ENCODE measurements at regions not wholly inside any gene's neighbourhood (a gene's known extent, or its start where the extent isn't known, plus 50 kb on each side); places are given as distances from the start of the nearest gene placed in this dataset.
A peak's percentile ranks its signal among the peaks of the same experiment; 100 is the strongest.

GRCh38 chr11:29876192-29876591 lies 140.6 kb downstream of the KCNA4 start:
- no peak overlapping the region for H3K27ac ChIP-seq (ENCODE audit: low read depth in 1 of 2, low read length in 1 of 2)
- H3K4me3 ChIP-seq = no peak overlapping the region
- H3K9me3 ChIP-seq (ENCODE audit: control insufficient read depth in 4 of 4, insufficient read depth in 3 of 4, low read length in 3 of 4) = peaks cover 0 to 5% (median under 1%) of the 10 kb centered on the region in 4 donors
- no peaks in the 10 kb centered on the region for H3K4me1 ChIP-seq (ENCODE audit: control insufficient read depth in 5 of 5, insufficient read depth in 5 of 5, low read length in 5 of 5)
- no peak overlapping the region for H3K9ac ChIP-seq (ENCODE audit: insufficient read depth in 1 of 2, low read length in 2 of 2)
- DNase-seq (no peak), ATAC-seq (ENCODE audit: insufficient read depth, low FRiP score) (no peak)
- no peak for TF ChIP-seq CTCF (IDR thresholded peaks at IDR 0.05; ENCODE audit: control extremely low read depth, extremely low read depth)
- H3K36me3 ChIP-seq (ENCODE audit: control insufficient read depth in 4 of 4, insufficient read depth in 4 of 4, low read length in 4 of 4) = no peaks in the 10 kb centered on the region
- no peaks in the 10 kb centered on the region for H3K27me3 ChIP-seq (ENCODE audit: control insufficient read depth in 3 of 3, insufficient read depth in 3 of 3, low read length in 2 of 3)
- WGBS, 2 donors = 83 to 89% methylated on average over 1 of the region's 1 CpG

DNA sequence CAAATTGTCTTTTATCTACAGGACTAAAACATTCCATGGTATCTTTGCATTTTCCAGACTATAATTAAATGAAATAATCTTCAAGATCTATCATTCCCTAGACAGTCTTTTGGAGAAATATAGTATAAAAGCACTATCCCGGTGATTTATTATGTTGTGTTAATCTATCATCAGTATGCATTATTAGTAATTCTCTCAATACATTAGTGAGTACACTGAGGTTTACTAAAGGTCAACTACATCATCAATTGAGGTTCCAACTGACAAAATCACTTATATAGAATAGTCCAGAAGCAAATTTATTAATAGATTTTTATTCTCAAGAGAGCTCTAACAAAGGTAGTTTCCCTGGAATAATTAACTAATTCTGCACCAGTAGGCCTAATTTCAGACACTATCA lies 169.6 kb downstream of the KCNA4 start:
- no peak overlapping the region for H3K9ac ChIP-seq (ENCODE audit: insufficient read depth in 1 of 2, low read length in 2 of 2)
- no peaks in the 10 kb centered on the region for H3K9me3 ChIP-seq (ENCODE audit: control insufficient read depth in 4 of 4, insufficient read depth in 3 of 4, low read length in 3 of 4)
- H3K27me3 ChIP-seq (ENCODE audit: control insufficient read depth in 3 of 3, insufficient read depth in 3 of 3, low read length in 2 of 3) = no peaks in the 10 kb centered on the region
- ATAC-seq (ENCODE audit: insufficient read depth, low FRiP score) (no peak), DNase-seq (no peak)
- no peaks in the 10 kb centered on the region for H3K36me3 ChIP-seq (ENCODE audit: control insufficient read depth in 4 of 4, insufficient read depth in 4 of 4, low read length in 4 of 4)
- H3K4me1 ChIP-seq (ENCODE audit: control insufficient read depth in 5 of 5, insufficient read depth in 5 of 5, low read length in 5 of 5) = no peaks in the 10 kb centered on the region
- no peak overlapping the region for H3K27ac ChIP-seq (ENCODE audit: low read depth in 1 of 2, low read length in 1 of 2)
- TF ChIP-seq CTCF (IDR thresholded peaks at IDR 0.05; ENCODE audit: control extremely low read depth, extremely low read depth) = no peak
- WGBS, 2 donors = 85 to 98% methylated on average over 1 of the region's 1 CpG
- no peak overlapping the region for H3K4me3 ChIP-seq

DNA sequence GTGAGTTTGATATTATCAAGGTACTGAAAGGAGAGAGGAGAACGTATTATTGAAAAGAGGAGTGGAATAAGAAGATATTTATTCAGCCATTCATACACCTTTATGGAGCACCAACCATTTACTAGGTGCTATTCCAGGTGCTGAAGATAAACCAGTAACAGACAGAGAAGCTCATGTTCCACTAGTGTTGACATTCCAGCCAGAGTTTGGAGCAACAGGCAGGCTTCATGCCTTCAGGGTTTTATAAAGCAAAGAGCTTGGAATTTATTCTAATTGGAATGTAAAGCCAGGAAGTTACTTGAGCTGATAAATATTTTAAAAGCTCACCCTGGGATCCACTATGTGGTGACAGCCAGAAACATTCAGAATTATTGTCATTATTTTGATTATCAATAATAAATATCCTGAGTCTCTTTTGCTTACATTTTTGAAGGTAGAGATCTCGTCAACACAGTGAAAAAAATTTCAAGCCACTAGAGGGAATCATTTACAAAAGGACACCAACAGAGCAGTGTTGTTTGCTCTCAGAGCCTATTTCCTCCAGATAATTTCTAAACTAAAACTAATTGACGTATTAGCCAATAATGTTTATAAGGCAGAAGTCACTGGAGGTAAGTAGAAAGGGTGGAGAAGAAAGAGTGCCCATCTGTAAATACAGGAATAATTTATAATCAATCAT lies 172.0 kb downstream of the KCNA4 start:
- Histone ChIP-seq H3K9ac (ENCODE audit: insufficient read depth in 1 of 2, low read length in 2 of 2) (no peak overlapping the region), H3K4me3 (no peak overlapping the region), H3K4me1 (ENCODE audit: control insufficient read depth in 5 of 5, insufficient read depth in 5 of 5, low read length in 5 of 5) (no peaks in the 10 kb centered on the region), H3K27me3 (ENCODE audit: control insufficient read depth in 3 of 3, insufficient read depth in 3 of 3, low read length in 2 of 3) (no peaks in the 10 kb centered on the region), H3K27ac (ENCODE audit: low read depth in 1 of 2, low read length in 1 of 2) (no peak overlapping the region), H3K9me3 (ENCODE audit: control insufficient read depth in 4 of 4, insufficient read depth in 3 of 4, low read length in 3 of 4) (no peaks in the 10 kb centered on the region), H3K36me3 (ENCODE audit: control insufficient read depth in 4 of 4, insufficient read depth in 4 of 4, low read length in 4 of 4) (no peaks in the 10 kb centered on the region)
- ATAC-seq (ENCODE audit: insufficient read depth, low FRiP score) = no peak
- TF ChIP-seq CTCF (IDR thresholded peaks at IDR 0.05; ENCODE audit: control extremely low read depth, extremely low read depth) = no peak
- DNase-seq = peak in 1 of 3 donors; percentile 4
- WGBS, 2 donors = 58 to 60% methylated on average over 3 of the region's 3 CpGs

DNA sequence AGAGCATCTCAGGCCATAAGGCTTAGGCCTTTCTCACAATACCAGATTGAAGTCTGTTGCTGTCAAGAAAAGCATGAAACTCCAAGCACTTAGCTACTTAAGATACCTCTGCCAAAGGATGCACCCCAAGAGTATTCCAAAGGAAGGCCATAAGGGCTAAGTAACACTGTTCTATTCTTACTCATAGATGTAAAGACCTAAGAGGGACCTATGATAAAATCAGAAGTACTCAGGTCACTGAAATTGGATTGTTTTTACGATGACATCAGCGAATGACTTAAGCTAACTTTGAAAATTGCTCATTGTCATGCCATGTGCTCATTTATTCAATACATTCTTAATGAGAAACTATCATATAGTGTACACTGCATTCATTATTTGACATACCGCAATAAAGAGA lies 172.8 kb downstream of the KCNA4 start:
- no peak for ATAC-seq (ENCODE audit: insufficient read depth, low FRiP score)
- TF ChIP-seq CTCF (IDR thresholded peaks at IDR 0.05; ENCODE audit: control extremely low read depth, extremely low read depth) = no peak
- Histone ChIP-seq H3K4me3 (no peak overlapping the region), H3K9ac (ENCODE audit: insufficient read depth in 1 of 2, low read length in 2 of 2) (no peak overlapping the region), H3K4me1 (ENCODE audit: control insufficient read depth in 5 of 5, insufficient read depth in 5 of 5, low read length in 5 of 5) (no peaks in the 10 kb centered on the region), H3K9me3 (ENCODE audit: control insufficient read depth in 4 of 4, insufficient read depth in 3 of 4, low read length in 3 of 4) (no peaks in the 10 kb centered on the region), H3K27me3 (ENCODE audit: control insufficient read depth in 3 of 3, insufficient read depth in 3 of 3, low read length in 2 of 3) (no peaks in the 10 kb centered on the region), H3K36me3 (ENCODE audit: control insufficient read depth in 4 of 4, insufficient read depth in 4 of 4, low read length in 4 of 4) (no peaks in the 10 kb centered on the region), H3K27ac (ENCODE audit: low read depth in 1 of 2, low read length in 1 of 2) (no peak overlapping the region)
- DNase-seq = no peak
- WGBS, 2 donors = 88% methylated on average over 3 of the region's 3 CpGs

Measured in lung (tissue), 11 donors.